ENCODE measurements at regions not wholly inside any gene's neighbourhood (a gene's known extent, or its start where the extent isn't known, plus 50 kb on each side); places are given as distances from the start of the nearest gene placed in this dataset.

DNA sequence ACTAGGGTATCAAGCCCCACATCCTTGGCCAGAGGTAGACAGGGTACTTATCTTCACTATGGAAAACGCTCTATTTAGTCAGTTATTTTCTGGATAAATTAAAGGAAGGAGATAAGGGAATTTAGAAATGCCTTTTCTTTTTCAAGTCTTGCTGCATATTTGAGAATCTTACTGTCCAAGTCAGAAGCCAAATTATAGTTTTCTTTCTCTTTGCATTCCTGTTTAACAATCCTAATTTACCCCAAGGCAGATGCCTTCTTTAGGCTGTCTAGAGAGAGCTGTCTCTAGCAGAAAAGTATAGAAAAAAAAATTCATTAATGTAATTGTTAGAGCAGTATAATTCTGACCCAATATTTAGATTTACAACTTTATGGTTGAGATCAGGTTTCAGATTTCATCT is 64.4 kb upstream of the TBC1D5 start:
- TF ChIP-seq, protein P1, sequence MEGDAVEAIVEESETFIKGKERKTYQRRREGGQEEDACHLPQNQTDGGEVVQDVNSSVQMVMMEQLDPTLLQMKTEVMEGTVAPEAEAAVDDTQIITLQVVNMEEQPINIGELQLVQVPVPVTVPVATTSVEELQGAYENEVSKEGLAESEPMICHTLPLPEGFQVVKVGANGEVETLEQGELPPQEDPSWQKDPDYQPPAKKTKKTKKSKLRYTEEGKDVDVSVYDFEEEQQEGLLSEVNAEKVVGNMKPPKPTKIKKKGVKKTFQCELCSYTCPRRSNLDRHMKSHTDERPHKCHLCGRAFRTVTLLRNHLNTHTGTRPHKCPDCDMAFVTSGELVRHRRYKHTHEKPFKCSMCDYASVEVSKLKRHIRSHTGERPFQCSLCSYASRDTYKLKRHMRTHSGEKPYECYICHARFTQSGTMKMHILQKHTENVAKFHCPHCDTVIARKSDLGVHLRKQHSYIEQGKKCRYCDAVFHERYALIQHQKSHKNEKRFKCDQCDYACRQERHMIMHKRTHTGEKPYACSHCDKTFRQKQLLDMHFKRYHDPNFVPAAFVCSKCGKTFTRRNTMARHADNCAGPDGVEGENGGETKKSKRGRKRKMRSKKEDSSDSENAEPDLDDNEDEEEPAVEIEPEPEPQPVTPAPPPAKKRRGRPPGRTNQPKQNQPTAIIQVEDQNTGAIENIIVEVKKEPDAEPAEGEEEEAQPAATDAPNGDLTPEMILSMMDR (IDR thresholded peaks at IDR 0.05), result no peak
- TF ChIP-seq, protein P2, sequence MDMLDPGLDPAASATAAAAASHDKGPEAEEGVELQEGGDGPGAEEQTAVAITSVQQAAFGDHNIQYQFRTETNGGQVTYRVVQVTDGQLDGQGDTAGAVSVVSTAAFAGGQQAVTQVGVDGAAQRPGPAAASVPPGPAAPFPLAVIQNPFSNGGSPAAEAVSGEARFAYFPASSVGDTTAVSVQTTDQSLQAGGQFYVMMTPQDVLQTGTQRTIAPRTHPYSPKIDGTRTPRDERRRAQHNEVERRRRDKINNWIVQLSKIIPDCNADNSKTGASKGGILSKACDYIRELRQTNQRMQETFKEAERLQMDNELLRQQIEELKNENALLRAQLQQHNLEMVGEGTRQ (IDR thresholded peaks at IDR 0.05; ENCODE audit: borderline replicate concordance, low read depth, low read length), result no peak
- TF ChIP-seq, protein P3, sequence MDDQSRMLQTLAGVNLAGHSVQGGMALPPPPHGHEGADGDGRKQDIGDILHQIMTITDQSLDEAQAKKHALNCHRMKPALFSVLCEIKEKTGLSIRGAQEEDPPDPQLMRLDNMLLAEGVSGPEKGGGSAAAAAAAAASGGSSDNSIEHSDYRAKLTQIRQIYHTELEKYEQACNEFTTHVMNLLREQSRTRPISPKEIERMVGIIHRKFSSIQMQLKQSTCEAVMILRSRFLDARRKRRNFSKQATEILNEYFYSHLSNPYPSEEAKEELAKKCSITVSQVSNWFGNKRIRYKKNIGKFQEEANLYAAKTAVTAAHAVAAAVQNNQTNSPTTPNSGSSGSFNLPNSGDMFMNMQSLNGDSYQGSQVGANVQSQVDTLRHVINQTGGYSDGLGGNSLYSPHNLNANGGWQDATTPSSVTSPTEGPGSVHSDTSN (IDR thresholded peaks at IDR 0.05), result no peak
- TF ChIP-seq FOSL2 (IDR thresholded peaks at IDR 0.05; ENCODE audit: borderline replicate concordance, low read depth) (no peak), YY1 (IDR thresholded peaks at IDR 0.05; ENCODE audit: low read depth) (no peak), POLR2AphosphoS5 (IDR thresholded peaks at IDR 0.05; ENCODE audit: low read depth, low read length) (no peak), CHD2 (IDR thresholded peaks at IDR 0.05; ENCODE audit: low read length, partially characterized antibody) (no peak)
- TF ChIP-seq, protein P4, sequence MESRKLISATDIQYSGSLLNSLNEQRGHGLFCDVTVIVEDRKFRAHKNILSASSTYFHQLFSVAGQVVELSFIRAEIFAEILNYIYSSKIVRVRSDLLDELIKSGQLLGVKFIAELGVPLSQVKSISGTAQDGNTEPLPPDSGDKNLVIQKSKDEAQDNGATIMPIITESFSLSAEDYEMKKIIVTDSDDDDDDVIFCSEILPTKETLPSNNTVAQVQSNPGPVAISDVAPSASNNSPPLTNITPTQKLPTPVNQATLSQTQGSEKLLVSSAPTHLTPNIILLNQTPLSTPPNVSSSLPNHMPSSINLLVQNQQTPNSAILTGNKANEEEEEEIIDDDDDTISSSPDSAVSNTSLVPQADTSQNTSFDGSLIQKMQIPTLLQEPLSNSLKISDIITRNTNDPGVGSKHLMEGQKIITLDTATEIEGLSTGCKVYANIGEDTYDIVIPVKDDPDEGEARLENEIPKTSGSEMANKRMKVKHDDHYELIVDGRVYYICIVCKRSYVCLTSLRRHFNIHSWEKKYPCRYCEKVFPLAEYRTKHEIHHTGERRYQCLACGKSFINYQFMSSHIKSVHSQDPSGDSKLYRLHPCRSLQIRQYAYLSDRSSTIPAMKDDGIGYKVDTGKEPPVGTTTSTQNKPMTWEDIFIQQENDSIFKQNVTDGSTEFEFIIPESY (IDR thresholded peaks at IDR 0.05; ENCODE audit: borderline replicate concordance, low read depth), result no peak

Measured in SK-N-SH (cell line).